ENCODE measurements at regions not wholly inside any gene's neighbourhood (a gene's known extent, or its start where the extent isn't known, plus 50 kb on each side); places are given as distances from the start of the nearest gene placed in this dataset.

DNA sequence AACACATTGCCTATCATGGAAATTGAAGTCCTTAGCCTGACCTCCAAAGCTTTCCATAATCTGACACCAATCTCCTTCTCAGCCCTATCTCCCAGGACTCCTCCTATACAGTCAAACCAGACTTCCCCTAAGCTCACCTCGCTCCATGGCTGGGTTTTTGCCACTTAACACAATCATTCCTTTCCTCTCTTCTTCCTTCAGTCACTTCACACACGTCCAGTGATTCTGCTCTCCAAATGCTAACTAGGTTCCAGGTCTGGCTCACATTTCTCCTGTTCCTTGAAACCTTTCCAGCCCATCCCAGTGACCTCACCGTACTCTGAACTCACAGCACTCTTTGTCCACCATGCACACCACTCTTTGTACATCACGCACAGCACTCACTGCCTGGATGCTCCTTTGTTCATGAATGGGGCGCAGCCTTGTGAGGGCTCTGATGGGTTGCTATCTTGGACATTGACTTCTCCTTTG, 98.4 kb downstream of the GLUL start (continued):
- TF ChIP-seq, protein P1, sequence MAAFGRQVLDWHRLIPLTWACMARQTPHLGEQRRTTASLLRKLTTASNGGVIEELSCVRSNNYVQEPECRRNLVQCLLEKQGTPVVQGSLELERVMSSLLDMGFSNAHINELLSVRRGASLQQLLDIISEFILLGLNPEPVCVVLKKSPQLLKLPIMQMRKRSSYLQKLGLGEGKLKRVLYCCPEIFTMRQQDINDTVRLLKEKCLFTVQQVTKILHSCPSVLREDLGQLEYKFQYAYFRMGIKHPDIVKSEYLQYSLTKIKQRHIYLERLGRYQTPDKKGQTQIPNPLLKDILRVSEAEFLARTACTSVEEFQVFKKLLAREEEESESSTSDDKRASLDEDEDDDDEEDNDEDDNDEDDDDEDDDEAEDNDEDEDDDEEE (CRISPR knock-in tag; IDR thresholded peaks at IDR 0.05): no peak
- TF ChIP-seq, protein P2, sequence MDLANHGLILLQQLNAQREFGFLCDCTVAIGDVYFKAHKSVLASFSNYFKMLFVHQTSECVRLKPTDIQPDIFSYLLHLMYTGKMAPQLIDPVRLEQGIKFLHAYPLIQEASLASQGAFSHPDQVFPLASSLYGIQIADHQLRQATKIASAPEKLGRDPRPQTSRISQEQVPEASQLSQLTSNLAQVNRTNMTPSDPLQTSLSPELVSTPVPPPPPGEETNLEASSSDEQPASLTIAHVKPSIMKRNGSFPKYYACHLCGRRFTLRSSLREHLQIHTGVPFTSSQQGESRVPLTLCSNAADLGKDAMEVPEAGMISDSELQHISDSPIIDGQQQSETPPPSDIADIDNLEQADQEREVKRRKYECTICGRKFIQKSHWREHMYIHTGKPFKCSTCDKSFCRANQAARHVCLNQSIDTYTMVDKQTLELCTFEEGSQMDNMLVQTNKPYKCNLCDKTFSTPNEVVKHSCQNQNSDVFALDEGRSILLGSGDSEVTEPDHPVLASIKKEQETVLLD (CRISPR knock-in tag; IDR thresholded peaks at IDR 0.05; ENCODE audit: low read depth): no peak
- TF ChIP-seq, protein P3, sequence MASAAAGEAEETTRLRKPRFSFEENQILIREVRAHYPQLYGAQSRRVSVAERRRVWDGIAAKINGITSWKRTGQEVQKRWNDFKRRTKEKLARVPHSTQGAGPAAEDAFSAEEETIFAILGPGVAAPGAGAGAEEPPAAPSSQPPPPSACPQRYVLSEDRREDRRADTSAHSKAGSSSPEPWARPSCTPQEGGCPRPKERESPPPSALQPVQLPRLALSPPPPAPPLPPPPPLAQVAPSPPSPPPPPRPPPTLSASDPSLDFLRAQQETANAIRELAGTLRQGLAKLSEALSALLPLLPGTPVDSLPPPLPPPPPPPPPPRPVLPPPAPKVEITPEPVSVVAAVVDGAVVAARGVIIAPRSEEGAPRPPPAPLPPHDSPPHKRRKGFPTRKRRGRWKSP (CRISPR knock-in tag; IDR thresholded peaks at IDR 0.05): no peak
- no peak for TF ChIP-seq ZKSCAN5 (CRISPR knock-in tag; IDR thresholded peaks at IDR 0.05)
- no peak for TF ChIP-seq ZNF883 (CRISPR knock-in tag; IDR thresholded peaks at IDR 0.05; ENCODE audit: not compliant biosample characterization)
- TF ChIP-seq HES4 (CRISPR knock-in tag; IDR thresholded peaks at IDR 0.05; ENCODE audit: borderline replicate concordance): no peak
- no peak for TF ChIP-seq DNMT1 (CRISPR knock-in tag; IDR thresholded peaks at IDR 0.05)
- TF ChIP-seq DMAP1 (CRISPR knock-in tag; IDR thresholded peaks at IDR 0.05): no peak
- TF ChIP-seq, protein P4, sequence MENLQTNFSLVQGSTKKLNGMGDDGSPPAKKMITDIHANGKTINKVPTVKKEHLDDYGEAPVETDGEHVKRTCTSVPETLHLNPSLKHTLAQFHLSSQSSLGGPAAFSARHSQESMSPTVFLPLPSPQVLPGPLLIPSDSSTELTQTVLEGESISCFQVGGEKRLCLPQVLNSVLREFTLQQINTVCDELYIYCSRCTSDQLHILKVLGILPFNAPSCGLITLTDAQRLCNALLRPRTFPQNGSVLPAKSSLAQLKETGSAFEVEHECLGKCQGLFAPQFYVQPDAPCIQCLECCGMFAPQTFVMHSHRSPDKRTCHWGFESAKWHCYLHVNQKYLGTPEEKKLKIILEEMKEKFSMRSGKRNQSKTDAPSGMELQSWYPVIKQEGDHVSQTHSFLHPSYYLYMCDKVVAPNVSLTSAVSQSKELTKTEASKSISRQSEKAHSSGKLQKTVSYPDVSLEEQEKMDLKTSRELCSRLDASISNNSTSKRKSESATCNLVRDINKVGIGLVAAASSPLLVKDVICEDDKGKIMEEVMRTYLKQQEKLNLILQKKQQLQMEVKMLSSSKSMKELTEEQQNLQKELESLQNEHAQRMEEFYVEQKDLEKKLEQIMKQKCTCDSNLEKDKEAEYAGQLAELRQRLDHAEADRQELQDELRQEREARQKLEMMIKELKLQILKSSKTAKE (CRISPR knock-in tag; IDR thresholded peaks at IDR 0.05; ENCODE audit: borderline replicate concordance): no peak
- TF ChIP-seq, protein P5, sequence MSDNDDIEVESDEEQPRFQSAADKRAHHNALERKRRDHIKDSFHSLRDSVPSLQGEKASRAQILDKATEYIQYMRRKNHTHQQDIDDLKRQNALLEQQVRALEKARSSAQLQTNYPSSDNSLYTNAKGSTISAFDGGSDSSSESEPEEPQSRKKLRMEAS (IDR thresholded peaks at IDR 0.05): peak; percentile 82
- TF ChIP-seq, protein P6, sequence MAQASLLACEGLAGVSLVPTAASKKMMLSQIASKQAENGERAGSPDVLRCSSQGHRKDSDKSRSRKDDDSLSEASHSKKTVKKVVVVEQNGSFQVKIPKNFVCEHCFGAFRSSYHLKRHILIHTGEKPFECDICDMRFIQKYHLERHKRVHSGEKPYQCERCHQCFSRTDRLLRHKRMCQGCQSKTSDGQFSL (CRISPR knock-in tag; IDR thresholded peaks at IDR 0.05): no peak
- TF ChIP-seq JDP2 (CRISPR knock-in tag; IDR thresholded peaks at IDR 0.05; ENCODE audit: borderline replicate concordance): no peak
- TF ChIP-seq AGO1 (IDR thresholded peaks at IDR 0.05; ENCODE audit: low read depth, low read length, poor library complexity, severe bottlenecking): no peak
- TF ChIP-seq KDM2A (CRISPR knock-in tag; IDR thresholded peaks at IDR 0.05; ENCODE audit: borderline replicate concordance, low read depth): no peak; the same call in 1 of the 2 replicates
- no peak for TF ChIP-seq TOPORS (CRISPR knock-in tag; IDR thresholded peaks at IDR 0.05)
- TF ChIP-seq, protein P7, sequence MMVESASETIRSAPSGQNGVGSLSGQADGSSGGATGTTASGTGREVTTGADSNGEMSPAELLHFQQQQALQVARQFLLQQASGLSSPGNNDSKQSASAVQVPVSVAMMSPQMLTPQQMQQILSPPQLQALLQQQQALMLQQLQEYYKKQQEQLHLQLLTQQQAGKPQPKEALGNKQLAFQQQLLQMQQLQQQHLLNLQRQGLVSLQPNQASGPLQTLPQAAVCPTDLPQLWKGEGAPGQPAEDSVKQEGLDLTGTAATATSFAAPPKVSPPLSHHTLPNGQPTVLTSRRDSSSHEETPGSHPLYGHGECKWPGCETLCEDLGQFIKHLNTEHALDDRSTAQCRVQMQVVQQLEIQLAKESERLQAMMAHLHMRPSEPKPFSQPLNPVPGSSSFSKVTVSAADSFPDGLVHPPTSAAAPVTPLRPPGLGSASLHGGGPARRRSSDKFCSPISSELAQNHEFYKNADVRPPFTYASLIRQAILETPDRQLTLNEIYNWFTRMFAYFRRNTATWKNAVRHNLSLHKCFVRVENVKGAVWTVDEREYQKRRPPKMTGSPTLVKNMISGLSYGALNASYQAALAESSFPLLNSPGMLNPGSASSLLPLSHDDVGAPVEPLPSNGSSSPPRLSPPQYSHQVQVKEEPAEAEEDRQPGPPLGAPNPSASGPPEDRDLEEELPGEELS (CRISPR knock-in tag; IDR thresholded peaks at IDR 0.05): peak; percentile 72; the same call in 1 of the 2 replicates
- TF ChIP-seq AKAP8 (CRISPR knock-in tag; IDR thresholded peaks at IDR 0.05): no peak
- no peak for TF ChIP-seq FOSL1 (CRISPR knock-in tag; IDR thresholded peaks at IDR 0.05; ENCODE audit: borderline replicate concordance)
